DMS53 (cell line): ENCODE measurements at regions not wholly inside any gene's neighbourhood (a gene's known extent, or its start where the extent isn't known, plus 50 kb on each side); places are given as distances from the start of the nearest gene placed in this dataset.
"Not testable (repeated sequence)": the region's sequence is repeated elsewhere in the genome, so short reads cannot be mapped to it uniquely, and the experiment has no call there.

Experiments
- DNase-seq: peaks from one replicate; lab custom pipeline; 2025; lab: John Stamatoyannopoulos, UW

DNA sequence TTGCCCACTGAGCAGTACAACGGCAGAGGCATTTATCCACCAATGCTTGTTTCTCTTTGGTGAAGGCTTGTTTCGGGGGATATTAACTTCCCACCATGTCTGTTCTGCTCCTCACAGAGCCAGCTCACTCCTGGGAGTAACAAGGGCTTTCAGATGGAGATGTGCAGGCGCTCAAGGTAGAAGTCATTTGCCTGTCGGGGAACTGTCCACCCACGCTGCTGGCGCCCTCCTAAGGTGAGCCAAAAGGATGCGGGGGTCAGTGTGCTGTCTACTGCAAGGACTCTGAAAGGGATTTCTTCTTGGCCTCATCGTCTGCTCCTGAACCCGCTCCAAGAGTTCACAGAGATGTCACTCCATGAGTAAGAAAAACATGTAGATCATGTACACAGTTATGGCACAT lies 57.0 kb upstream of the CYRIA start:
- DNase-seq: no peak

DNA sequence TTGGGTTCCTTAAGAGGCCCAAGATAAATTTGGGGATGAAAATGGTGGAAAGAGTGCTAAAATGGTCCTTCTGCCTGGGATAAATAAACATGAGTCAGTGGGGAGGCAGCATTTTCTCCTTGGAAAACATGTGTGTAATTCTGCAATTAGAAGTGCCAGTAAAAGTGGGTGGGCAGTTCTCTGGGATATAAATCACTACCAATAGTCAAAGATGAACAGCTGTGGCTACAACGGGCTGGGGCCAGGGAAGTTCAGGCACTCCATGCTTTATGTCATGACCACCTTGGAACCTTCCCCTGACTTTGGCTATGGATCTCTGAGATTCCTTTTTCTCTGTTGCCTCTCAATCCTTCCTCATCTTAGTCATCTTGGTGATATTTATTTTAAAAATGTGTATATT lies 56.5 kb upstream of the CYRIA start:
- no peak for DNase-seq

DNA sequence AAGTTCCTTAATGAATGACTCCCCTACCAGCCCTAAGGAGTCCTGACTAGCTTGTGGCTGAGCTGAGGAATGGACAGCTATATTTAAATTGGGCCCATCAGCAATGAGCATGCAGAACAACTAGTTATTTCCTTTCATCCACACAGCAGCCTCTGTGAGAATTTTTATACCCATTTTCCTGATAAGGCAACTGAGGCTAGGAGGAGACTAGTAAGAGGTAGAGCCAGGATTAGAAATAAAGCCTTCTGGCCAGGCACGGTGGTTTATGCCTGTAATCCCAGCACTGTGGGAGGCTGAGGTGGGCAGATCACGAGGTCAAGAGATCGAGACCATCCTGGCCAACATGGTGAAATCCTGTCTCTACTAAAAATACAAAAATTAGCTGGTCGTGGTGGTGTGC lies 55.9 kb upstream of the CYRIA start:
- not testable (repeated sequence) for DNase-seq

DNA sequence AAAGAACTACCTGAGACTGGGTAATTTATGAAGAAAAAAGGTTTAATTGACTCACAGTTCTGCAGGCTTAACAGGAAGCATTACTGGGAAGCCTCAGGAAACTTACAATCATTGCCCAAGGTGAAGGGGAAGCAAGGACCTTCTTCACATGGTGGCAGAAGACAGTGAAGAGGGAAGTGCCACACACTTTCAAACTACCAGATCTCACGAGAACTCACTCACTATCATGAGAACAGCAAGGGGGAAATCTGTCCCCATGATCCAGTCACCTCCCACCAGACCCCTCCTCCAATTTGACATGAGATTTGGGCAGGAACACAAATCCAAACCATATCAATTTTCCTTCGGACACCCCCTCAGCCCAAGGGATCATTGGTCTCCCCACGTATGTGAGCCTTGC lies 55.1 kb upstream of the CYRIA start:
- DNase-seq: not testable (repeated sequence)

DNA sequence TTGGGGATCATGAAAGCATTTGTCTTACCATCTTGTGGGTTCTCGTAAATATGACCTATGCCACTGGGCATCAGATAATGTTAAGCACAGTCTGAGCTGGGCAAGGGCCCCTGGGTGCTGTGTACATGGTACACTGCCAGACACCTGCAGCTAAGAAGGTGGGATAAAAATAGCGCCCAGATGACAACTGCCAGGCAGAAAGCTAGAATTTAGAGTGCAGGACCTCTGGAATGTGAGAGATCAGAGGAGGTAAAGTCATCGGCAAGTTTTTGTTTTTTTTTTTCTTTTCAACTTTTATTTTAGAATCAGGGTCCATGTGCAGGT lies 53.8 kb upstream of the CYRIA start:
- DNase-seq: no peak

DNA sequence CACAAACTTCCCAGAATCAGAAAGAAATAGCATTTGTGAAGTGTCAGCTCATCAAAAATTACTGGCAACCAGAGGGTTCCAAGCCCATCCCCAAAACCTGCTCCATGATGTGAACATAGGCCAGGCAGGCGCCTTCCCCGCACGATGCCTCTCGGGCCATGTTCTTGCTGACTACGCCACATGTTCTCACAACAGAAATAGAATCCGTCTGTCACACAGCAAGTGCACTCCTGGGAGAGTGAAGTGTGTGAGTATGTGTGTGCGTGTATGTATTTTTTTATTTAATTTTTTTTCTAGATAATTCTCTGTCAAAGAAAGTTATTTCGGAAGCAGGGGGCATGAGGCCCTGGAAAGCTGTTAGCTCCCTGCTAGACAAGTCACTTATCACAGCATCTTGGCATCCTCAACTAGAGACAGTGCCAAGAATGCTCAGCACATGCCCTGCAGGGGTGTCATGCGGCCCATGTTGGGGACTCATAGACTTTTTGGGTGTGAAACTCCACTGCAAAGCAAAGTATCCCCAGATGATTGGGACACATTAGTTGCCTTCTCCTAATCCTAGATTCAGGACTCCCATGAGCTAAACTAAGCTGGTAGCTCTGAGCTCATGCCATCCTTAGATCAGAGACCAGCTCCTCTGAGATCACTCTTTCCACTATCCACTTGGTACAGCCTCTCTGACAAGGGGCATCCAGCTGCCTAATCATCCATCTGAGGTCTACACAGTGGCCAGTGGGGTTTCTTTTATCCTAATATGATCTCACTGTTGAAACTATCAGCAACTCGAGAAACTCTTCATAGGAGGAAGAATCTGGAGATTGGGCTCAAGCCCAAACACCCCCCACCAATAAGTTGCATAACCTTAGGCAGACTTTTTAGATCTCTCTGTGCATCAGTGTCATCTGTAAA lies 53.2 kb upstream of the CYRIA start:
- no peak for DNase-seq

DNA sequence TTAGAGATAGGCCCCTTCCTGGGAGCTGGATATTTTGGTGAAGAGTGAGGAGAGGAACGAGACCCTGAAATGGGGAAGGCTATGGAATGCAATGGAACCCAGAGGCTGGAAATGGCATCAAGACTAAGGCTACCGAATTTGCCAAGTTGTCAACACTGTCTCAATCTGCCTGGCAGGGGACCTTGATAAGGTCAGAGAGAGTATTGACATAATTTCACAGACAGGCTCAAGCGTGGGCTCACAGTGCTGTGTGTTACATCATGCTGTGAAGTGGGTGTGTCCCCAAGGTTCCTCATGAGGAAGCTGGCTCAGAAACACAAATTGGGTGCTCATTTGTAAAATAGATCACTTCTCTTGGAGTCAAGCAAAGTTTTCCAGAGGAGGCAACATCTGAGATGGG lies 51.8 kb upstream of the CYRIA start:
- DNase-seq: no peak

DNA sequence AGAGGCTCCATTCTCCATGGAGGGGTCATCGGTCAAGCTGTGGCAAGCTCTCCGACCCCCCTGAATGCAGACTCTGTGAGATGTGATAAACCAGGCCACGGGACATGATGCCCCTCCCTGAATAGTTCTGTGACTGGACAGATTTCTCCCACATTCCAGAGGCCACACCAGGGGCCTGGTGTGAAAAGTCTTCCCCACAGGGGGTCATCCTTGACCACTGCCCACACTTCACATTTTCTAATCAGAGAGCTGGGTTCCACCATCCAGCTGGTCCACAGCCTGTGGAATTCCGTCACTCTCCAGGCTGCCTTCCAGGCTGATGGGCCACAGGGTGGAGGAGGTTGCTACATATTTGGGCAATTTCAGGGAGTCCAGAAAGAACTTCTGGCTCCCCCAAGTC lies 51.3 kb upstream of the CYRIA start:
- DNase-seq: no peak

DNA sequence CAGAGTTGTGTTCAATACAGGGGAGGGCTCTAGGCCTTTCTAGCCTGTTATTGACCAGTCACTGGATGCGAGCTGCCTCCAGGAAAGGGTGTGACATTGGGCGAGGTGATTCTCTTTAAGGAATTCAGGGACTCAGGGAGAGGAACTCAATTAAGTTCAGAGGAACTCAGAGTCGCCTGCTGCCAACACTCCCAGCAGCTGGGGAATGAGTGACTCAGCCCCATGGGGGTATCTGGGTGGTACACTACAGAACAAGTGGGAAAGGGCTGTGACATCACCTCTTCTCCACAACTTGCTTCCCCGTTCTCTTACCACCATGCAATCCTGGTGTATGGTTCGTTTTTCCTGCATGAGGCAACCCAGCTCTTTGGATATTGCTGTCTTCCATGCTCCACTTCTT lies 50.4 kb upstream of the CYRIA start:
- DNase-seq: no peak
